ENCODE measurements at regions not wholly inside any gene's neighbourhood (a gene's known extent, or its start where the extent isn't known, plus 50 kb on each side); places are given as distances from the start of the nearest gene placed in this dataset.

DNA sequence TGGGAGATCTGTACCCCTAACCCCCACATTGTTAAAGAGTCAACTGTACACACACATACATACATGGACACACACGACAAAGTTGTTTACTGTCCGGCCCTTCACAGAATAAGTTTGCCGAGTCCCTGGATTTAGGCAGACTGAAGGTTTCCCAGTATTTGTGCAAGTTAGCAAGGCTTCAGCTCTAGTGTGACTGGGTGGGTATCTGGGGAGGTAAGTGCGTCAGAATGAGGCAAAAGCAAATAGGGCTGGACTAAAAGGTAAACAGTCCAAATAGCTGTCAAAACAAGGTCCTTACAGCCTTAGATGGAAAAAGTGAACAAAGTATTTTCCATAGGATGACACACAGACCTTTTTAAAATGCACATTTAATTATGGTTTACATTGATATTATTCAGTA, 228.4 kb upstream of the UFM1 start:
- TF ChIP-seq RAD21 (IDR thresholded peaks at IDR 0.05; ENCODE audit: low read length) (no peak), CTCF (conservative IDR thresholded peaks at IDR 0.05; ENCODE audit: low read depth, low read length) (no peak), MXI1 (IDR thresholded peaks at IDR 0.05; ENCODE audit: borderline replicate concordance, low read depth, low read length) (no peak), MAZ (IDR thresholded peaks at IDR 0.05; ENCODE audit: borderline replicate concordance, low read depth, low read length) (no peak), FOS (IDR thresholded peaks at IDR 0.05; ENCODE audit: low read depth, low read length) (no peak), POLR2A (IDR thresholded peaks at IDR 0.05; ENCODE audit: low read depth, low read length) (no peak)
